HUES48 (cell line): ENCODE measurements at regions not wholly inside any gene's neighbourhood (a gene's known extent, or its start where the extent isn't known, plus 50 kb on each side); places are given as distances from the start of the nearest gene placed in this dataset.
"Not testable (repeated sequence)": the region's sequence is repeated elsewhere in the genome, so short reads cannot be mapped to it uniquely, and the experiment has no call there.

Source experiments
- H3K27ac ChIP-seq: one replicate; pipeline ENCODE4 v1.7.0; 2013; ENCODE audit warnings: low read depth, low read length, inconsistent platforms
- H3K27me3 ChIP-seq: 2 replicates; pipeline ENCODE4 v1.6.1; 2013; ENCODE audit warnings: mild to moderate bottlenecking, low read length; ENCODE audit not compliant: control insufficient read depth, insufficient read depth
- H3K36me3 ChIP-seq: 2 replicates; pipeline ENCODE4 v1.6.1; 2013; ENCODE audit warnings: low read length; ENCODE audit not compliant: control insufficient read depth, insufficient read depth
- H3K4me1 ChIP-seq: 2 replicates; pipeline ENCODE4 v1.6.1; 2013; ENCODE audit warnings: mild to moderate bottlenecking, low read length; ENCODE audit not compliant: control insufficient read depth, insufficient read depth
- H3K4me3 ChIP-seq: 2 replicates; pipeline ENCODE4 v1.5.1; 2013; ENCODE audit warnings: mild to moderate bottlenecking, low read depth, low read length
- H3K9ac ChIP-seq: 2 replicates; pipeline ENCODE4 v1.6.1; 2013; ENCODE audit warnings: mild to moderate bottlenecking, low read depth, low read length, moderate library complexity
- H3K9me3 ChIP-seq: 2 replicates; pipeline ENCODE4 v1.6.1; 2013; ENCODE audit warnings: low read length; ENCODE audit not compliant: control insufficient read depth, insufficient read depth

DNA sequence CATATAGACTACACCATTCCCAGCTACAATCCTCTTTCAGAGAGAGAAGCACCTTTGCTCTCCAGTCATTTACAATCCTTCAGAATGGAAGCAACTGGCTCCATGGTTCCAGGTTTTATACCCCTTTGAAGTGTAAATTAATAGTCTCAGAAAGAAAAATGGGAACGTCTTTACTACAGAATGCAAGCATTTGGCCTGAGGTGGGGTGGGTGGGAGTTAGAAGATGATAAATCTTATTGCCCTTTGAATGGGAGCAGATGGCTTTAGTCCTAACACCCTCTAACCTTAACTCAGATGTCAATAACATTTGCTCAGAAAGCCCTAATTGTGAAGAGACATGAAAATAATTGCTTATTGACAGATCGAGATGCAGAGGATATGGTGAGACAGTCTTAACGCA lies 84.2 kb upstream of the KCNMA1 start:
- Histone ChIP-seq H3K27ac (no peak overlapping the region), H3K4me1 (peaks cover 4% of the 10 kb centered on the region; the same call in 1 of the 2 replicates), H3K4me3 (no peak overlapping the region), H3K36me3 (no peaks in the 10 kb centered on the region), H3K9ac (no peak overlapping the region), H3K27me3 (no peaks in the 10 kb centered on the region), H3K9me3 (no peaks in the 10 kb centered on the region)

DNA sequence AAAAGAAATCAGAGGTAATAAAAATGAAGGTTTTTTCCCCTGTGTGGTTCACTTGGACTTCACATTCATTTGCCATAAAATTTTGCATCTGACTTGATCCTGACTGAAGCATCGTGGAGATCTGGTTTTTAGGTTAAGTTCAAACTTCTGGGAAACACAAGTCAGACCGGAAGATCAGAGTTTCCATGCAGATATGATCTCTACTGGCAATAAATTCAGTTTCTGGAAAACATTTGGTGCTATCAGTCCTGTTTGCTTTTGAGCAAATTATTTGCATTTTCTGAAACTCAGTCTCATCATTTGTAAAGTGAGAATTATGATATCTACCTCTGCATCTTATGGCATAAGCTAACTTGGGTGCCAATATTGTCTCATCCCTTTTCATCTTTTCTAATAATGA lies 81.3 kb upstream of the KCNMA1 start:
- H3K9ac ChIP-seq = no peak overlapping the region
- no peaks in the 10 kb centered on the region for H3K9me3 ChIP-seq
- H3K4me3 ChIP-seq = no peak overlapping the region
- H3K27me3 ChIP-seq = no peaks in the 10 kb centered on the region
- no peak overlapping the region for H3K27ac ChIP-seq
- peaks cover 8% of the 10 kb centered on the region; the same call in 1 of the 2 replicates for H3K4me1 ChIP-seq
- no peaks in the 10 kb centered on the region for H3K36me3 ChIP-seq

DNA sequence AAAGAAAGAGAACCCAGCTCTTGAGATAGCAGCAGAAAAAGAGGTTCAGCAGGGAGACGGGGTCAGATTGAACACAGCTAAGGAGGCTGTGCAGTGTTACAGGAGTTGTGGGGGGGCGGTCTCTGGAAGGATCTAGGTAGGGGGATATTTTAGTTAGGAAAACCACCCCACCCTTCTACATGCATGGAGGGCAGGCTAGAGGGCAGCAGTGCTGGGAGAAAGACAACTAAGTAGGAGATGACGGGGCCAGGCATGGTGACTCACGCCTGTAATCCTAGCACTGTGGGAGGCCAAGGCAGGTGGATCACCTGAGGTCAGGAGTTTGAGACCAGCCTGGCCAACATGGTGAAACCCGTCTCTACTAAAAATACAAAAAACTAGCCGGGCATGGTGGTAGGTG lies 80.7 kb upstream of the KCNMA1 start:
- H3K9ac ChIP-seq, H3K36me3 ChIP-seq, H3K27me3 ChIP-seq, H3K4me3 ChIP-seq, H3K9me3 ChIP-seq, H3K27ac ChIP-seq: not testable (repeated sequence)
- H3K4me1 ChIP-seq = peaks cover 15% of the 10 kb centered on the region

DNA sequence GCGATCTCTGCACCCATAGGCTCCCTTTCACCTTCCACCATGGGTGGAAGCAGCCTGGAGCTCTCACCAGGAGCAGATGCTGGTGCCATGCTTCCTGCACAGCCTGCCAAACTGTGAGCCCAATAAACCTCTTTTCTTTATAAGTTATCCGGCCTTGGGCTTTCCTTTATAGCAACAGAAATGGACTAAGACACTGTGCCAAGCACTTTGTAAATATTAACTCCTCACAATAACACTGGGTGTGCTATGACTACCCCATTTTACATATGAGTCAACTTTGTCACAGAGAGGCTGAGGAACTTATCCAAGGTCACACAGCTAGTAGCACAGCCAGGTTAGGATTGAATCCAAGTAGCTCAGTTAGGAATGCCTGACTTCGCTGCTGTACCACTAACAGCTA lies 79.7 kb upstream of the KCNMA1 start:
- H3K9ac ChIP-seq = no peak overlapping the region
- H3K4me1 ChIP-seq = peaks cover 20% of the 10 kb centered on the region
- H3K4me3 ChIP-seq = no peak overlapping the region

DNA sequence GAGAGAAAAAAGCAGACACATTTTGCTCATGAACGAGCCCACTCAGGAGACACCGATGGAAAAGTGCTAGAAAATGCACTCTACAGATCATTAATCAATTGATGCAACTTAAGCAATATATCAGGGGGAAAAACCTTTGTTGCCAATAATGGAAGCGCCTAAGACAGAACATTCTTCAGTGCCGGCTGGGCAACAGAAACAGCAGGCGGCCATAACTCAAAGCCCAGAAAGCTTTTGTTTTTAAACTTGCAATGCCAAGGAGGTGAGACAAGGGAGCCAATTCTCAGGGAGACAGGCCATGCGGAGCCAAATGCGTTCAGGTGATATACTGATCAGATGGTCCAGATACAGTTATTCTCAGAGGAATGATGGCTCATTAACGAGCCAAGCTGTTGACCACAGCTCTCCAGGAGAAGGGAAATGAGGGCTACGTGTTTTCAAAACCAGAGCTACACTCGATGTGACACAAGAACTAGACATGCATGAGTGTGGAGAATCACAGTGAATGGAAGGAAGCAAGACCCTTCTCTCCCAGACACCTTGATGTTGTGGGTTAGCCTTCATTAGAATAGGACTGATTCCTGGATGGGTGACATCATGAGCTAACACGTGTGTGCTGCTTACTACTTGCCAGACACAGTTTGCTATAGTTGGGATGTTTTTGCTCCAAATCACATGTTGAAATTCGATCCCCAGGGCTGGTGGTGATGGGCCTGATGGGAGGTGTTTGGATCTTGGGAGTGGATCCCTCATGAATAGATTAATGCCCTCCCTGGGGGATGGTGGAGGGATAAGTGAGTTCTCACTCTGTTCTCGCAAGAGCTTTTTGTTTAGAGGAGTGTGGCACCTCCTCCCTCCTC lies 79.1 kb upstream of the KCNMA1 start:
- H3K27ac ChIP-seq = no peak overlapping the region
- H3K9ac ChIP-seq = no peak overlapping the region
- H3K4me3 ChIP-seq = no peak overlapping the region
- H3K4me1 ChIP-seq = peaks cover 26% of the 10 kb centered on the region
- H3K36me3 ChIP-seq = no peaks in the 10 kb centered on the region
- no peaks in the 10 kb centered on the region for H3K9me3 ChIP-seq
- H3K27me3 ChIP-seq = peaks cover 7% of the 10 kb centered on the region

More for the DNA sequence above, 79.7 kb upstream of the KCNMA1 start:
- Histone ChIP-seq H3K27ac (no peak overlapping the region), H3K9me3 (no peaks in the 10 kb centered on the region), H3K36me3 (no peaks in the 10 kb centered on the region), H3K27me3 (peaks cover under 1% of the 10 kb centered on the region; the same call in 1 of the 2 replicates)

DNA sequence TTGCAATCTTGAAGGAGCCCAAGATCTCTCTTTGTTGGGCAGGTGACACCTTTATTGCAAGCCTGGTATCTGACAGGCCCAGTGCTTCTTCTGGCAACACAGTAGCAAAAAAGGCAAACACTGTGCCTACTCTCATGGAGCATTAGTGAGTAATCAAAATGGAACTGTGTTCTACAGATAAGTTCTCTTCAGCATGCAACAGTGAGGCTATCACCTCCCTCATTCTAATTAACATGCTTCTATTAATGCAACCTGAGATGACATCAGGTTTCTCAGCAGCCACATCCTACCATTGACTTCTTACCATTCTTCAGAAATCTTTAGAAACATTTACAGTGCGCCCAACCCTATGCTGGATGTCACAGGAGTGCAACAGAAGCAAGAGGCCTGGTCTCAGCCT lies 77.9 kb upstream of the KCNMA1 start:
- Histone ChIP-seq H3K36me3 (no peaks in the 10 kb centered on the region), H3K9me3 (no peaks in the 10 kb centered on the region), H3K27ac (no peak overlapping the region), H3K4me3 (no peak overlapping the region), H3K27me3 (peaks cover 15% of the 10 kb centered on the region), H3K9ac (no peak overlapping the region), H3K4me1 (peaks cover 35% of the 10 kb centered on the region)

DNA sequence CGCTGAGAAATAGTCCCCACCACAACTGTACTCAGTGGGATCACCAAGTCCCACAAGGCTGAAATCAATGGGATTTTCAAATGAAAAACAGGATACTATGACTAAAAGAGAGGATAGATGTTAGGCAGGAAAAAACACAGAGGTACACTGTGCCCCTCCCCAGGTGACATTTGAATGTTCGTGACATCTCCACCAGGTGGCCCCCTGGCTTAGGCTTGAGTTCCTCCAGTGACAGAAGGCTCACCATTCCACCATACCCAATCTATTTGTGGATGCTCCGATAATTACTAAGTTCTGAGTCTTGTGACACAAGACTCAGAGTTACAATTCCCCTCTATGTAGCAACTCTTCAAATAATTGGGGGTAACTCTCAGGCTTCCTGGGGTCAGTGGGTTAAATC lies 77.5 kb upstream of the KCNMA1 start:
- H3K27me3 ChIP-seq = peaks cover 19% of the 10 kb centered on the region
- H3K27ac ChIP-seq = no peak overlapping the region
- peaks cover 40% of the 10 kb centered on the region for H3K4me1 ChIP-seq
- H3K9ac ChIP-seq = no peak overlapping the region
- H3K36me3 ChIP-seq = no peaks in the 10 kb centered on the region
- H3K9me3 ChIP-seq = no peaks in the 10 kb centered on the region
- no peak overlapping the region for H3K4me3 ChIP-seq

DNA sequence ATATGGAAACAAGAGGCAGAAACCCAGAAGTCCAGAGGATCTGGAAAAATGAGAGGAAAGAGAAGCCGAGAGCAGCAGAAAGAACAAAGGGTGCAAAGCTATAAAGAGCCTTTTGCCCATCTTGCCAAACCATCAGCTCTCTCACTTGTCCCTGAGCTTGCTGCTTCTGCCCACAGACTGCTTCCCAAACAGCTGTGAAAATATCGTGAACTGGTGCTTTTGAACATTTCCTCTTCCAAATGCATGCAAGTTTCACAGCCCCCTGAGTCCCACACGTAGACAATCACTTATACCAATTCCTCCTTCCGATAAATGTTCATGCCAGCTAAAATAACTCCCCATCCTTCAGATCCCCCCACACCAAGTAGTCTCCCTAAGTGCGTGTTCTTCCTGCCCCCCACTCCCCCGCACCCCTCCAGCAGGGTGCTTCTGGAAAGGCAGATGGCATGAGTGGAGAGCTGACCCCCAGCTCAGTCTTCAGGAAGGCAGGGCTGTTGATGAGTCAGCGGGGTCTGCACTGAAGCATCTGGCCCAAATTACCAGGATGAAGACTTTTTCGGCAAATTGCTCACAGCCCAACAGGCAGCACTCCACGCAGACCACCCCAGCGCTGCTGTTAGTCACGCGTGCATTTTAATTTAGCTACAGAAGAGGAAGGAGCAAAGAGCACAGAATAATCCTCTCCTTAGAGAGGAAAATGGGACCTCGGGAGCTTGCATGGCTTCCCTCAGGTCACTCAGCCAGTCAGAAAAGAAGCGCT lies 76.1 kb upstream of the KCNMA1 start:
- no peaks in the 10 kb centered on the region for H3K9me3 ChIP-seq
- H3K27me3 ChIP-seq = peaks cover 19% of the 10 kb centered on the region
- no peak overlapping the region for H3K27ac ChIP-seq
- H3K36me3 ChIP-seq = no peaks in the 10 kb centered on the region
- no peak overlapping the region for H3K4me3 ChIP-seq
- no peak overlapping the region for H3K9ac ChIP-seq
- H3K4me1 ChIP-seq = peaks cover 51% of the 10 kb centered on the region

DNA sequence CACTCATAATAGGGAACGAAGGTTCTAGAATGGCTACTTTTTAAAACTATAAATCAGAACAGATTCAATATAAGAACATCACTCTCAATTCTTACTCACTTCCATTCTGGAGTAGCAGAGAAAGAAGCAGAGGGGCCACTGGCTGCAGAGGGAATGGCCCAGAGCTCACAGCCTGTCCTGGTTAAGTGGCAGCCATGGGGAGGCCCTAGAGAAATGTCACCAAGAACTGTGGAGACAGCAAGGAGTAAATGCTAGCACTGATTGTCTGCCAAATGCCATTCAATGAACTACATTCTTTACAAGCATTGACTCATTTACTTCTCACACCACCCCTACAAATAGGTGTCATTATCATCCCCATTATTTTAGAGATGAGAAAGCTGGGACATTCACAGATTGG lies 74.6 kb upstream of the KCNMA1 start:
- no peak overlapping the region for H3K9ac ChIP-seq
- H3K4me1 ChIP-seq = peaks cover 51% of the 10 kb centered on the region
- no peak overlapping the region for H3K27ac ChIP-seq
- no peaks in the 10 kb centered on the region for H3K36me3 ChIP-seq
- H3K27me3 ChIP-seq = peaks cover 19% of the 10 kb centered on the region
- no peaks in the 10 kb centered on the region for H3K9me3 ChIP-seq
- H3K4me3 ChIP-seq = no peak overlapping the region

DNA sequence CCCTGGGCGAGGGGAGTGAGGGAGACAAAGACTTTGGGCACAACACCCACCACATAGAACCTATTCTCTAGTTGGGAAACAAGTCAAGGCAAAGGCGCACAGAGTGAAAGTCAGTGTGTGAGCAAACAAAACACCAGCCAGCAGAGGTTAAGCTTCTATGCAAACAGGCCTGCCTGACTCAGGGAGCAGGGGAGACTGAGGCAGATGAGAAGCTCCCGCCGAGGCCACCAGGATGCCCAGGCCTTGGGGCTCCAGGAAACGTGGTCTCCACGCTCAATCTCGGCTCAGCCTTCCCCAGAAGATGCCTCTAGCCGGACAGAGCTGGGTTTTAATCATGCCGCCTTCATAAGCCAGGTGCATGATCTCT lies 74.1 kb upstream of the KCNMA1 start:
- Histone ChIP-seq H3K4me1 (peaks cover 46% of the 10 kb centered on the region), H3K9me3 (no peaks in the 10 kb centered on the region), H3K4me3 (no peak overlapping the region)

More for the DNA sequence above, 74.1 kb upstream of the KCNMA1 start:
- Histone ChIP-seq H3K27me3 (peaks cover 19% of the 10 kb centered on the region), H3K9ac (no peak overlapping the region), H3K27ac (no peak overlapping the region), H3K36me3 (no peaks in the 10 kb centered on the region)
